ENCODE measurements at regions not wholly inside any gene's neighbourhood (a gene's known extent, or its start where the extent isn't known, plus 50 kb on each side); places are given as distances from the start of the nearest gene placed in this dataset.

DNA sequence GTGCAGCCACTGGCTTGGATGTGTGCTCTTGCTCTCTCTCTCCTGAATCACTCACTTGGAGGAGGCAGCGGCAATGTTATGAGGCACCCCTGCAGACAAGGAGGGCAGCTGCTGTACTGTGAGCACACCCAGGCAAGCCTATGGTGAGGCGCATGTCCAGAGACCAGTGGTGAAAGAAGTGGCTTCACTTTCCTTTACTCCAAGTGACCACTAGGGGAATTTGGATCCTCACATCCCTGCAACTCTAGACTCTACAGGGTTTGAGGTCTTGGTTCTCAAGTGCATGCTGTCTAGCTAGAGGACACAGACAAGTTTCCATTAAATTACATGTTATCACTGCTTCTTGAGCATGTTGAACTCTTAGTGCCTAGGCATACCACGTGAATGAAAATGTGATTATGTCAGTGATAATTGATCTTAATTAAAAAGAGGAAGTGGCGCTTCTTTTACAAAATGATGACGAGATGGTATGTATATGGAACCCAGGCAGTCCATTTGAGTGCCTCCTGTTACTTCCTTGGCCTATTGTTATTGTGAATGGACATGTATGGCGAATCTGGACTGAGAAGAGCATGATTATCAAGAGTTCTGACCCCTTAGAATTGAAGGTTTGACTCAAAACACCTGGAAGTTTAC is 181.0 kb upstream of the CDH2 start:
- Histone ChIP-seq H4K20me1 (ENCODE audit: control insufficient read depth, insufficient read depth, insufficient read length) (no peaks in the 10 kb centered on the region), H3T11ph (ENCODE audit: low read length) (no peak overlapping the region), H3K18ac (ENCODE audit: insufficient read length, low read depth, low read length) (no peak overlapping the region), H2BK20ac (ENCODE audit: low read depth, low read length, poor library complexity, severe bottlenecking) (no peak overlapping the region), H2BK12ac (ENCODE audit: insufficient read length, low read depth, low read length) (no peak overlapping the region), H4K8ac (replicated peaks; ENCODE audit: insufficient read length, low read depth, low read length) (no peak overlapping the region), H3K9me3 (ENCODE audit: control insufficient read depth, low read depth, low read length) (no peaks in the 10 kb centered on the region), H3K23ac (ENCODE audit: insufficient read length, low read depth, low read length) (no peak overlapping the region), H2AFZ (ENCODE audit: low read length) (no peak overlapping the region), H2AK5ac (ENCODE audit: insufficient read length, low read length) (no peak overlapping the region), H3K56ac (ENCODE audit: insufficient read length, low read depth, low read length) (no peak overlapping the region), H3K4me2 (ENCODE audit: insufficient read depth, insufficient read length, low read length) (no peak overlapping the region), H4K5ac (ENCODE audit: insufficient read length, low read depth, low read length) (no peak overlapping the region), H4K91ac (ENCODE audit: insufficient read length, low read depth, low read length) (no peak overlapping the region), H3K27me3 (ENCODE audit: insufficient read depth, low read length) (no peaks in the 10 kb centered on the region), H3K4me1 (ENCODE audit: insufficient read depth, low read length) (no peaks in the 10 kb centered on the region), H2BK120ac (ENCODE audit: low read depth, low read length, poor library complexity, severe bottlenecking) (no peak overlapping the region), H3K79me1 (ENCODE audit: insufficient read depth, low read depth, low read length, poor library complexity, severe bottlenecking) (no peaks in the 10 kb centered on the region), H3K23me2 (ENCODE audit: insufficient read length, low read depth, low read length, poor library complexity, severe bottlenecking) (no peaks in the 10 kb centered on the region), H3K4ac (ENCODE audit: low read depth, low read length) (no peak overlapping the region), H3K9ac (ENCODE audit: extremely low read depth, insufficient read length, low read length) (no peak overlapping the region), H2BK5ac (ENCODE audit: insufficient read length, low read length) (no peak overlapping the region), H3K27ac (ENCODE audit: insufficient read length, low read depth, low read length) (no peak overlapping the region), H3K14ac (ENCODE audit: insufficient read depth, low read length) (no peak overlapping the region), H3K79me2 (ENCODE audit: insufficient read depth, low read length) (no peaks in the 10 kb centered on the region), H2BK15ac (ENCODE audit: low read depth, low read length) (no peak overlapping the region)
- Mint-ChIP-seq H3K9me3 (peaks cover 0 to 6% of the 10 kb centered on the region in 2 experiments; a peak in 1 of 5 replicates), H3K4me3 (no peak overlapping the region), H3K36me3 (ENCODE audit: insufficient read depth in 1 of 3, low read depth in 3 of 3) (no peaks in the 10 kb centered on the region), H3K27me3 (ENCODE audit: low read depth) (no peaks in the 10 kb centered on the region), H3K4me1 (no peaks in the 10 kb centered on the region; a peak in 1 of 4 replicates), H3K27ac (no peak overlapping the region)
- peak; percentile 69 for DNase-seq
- no CpG with 5 or more reads among the region's 6 CpGs for WGBS (ENCODE audit: extremely low coverage, insufficient read length, low lambda C conversion rate)
- TF ChIP-seq, protein P1, sequence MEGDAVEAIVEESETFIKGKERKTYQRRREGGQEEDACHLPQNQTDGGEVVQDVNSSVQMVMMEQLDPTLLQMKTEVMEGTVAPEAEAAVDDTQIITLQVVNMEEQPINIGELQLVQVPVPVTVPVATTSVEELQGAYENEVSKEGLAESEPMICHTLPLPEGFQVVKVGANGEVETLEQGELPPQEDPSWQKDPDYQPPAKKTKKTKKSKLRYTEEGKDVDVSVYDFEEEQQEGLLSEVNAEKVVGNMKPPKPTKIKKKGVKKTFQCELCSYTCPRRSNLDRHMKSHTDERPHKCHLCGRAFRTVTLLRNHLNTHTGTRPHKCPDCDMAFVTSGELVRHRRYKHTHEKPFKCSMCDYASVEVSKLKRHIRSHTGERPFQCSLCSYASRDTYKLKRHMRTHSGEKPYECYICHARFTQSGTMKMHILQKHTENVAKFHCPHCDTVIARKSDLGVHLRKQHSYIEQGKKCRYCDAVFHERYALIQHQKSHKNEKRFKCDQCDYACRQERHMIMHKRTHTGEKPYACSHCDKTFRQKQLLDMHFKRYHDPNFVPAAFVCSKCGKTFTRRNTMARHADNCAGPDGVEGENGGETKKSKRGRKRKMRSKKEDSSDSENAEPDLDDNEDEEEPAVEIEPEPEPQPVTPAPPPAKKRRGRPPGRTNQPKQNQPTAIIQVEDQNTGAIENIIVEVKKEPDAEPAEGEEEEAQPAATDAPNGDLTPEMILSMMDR (conservative IDR thresholded peaks at IDR 0.05) = peak; percentile 71
